IPS DF 6.9 (cell line): ENCODE measurements at regions not wholly inside any gene's neighbourhood (a gene's known extent, or its start where the extent isn't known, plus 50 kb on each side); places are given as distances from the start of the nearest gene placed in this dataset.
"Not testable (repeated sequence)": the region's sequence is repeated elsewhere in the genome, so short reads cannot be mapped to it uniquely, and the experiment has no call there.

Source experiments
- DNase-seq: peaks from one replicate; pipeline ENCODE4 v3.0.0-alpha.2; 2013; ENCODE audit warnings: low read depth, low spot score
- H3K27ac ChIP-seq: one replicate; pipeline ENCODE4 v1.5.1; 2013; ENCODE audit warnings: low read length, control low read depth
- H3K27me3 ChIP-seq: 2 replicates; pipeline ENCODE4 v1.6.1; 2013; ENCODE audit warnings: mild to moderate bottlenecking, low read length; ENCODE audit not compliant: control insufficient read depth, insufficient read depth
- H3K36me3 ChIP-seq: 2 replicates; pipeline ENCODE4 v1.6.1; 2013; ENCODE audit warnings: low read length; ENCODE audit not compliant: control insufficient read depth, insufficient read depth
- H3K4me1 ChIP-seq: 2 replicates; pipeline ENCODE4 v1.6.1; 2013; ENCODE audit warnings: low read length; ENCODE audit not compliant: control insufficient read depth, insufficient read depth
- H3K4me3 ChIP-seq: 2 replicates; pipeline ENCODE4 v1.5.1; 2013; ENCODE audit warnings: mild to moderate bottlenecking, low read length
- H3K9me3 ChIP-seq: 2 replicates; pipeline ENCODE4 v1.6.1; 2013; ENCODE audit warnings: low read length, inconsistent platforms; ENCODE audit not compliant: control insufficient read depth, insufficient read depth
- WGBS: extraction: QIAGEN DNeasy Blood & Tissue Kit; methylation state at CpG from one replicate; pipeline ENCODE4 v1.1.7; 2013; ENCODE audit warnings: mixed read lengths, missing lambda C conversion rate; ENCODE audit not compliant: insufficient read length, insufficient coverage; 5-methylcytosine and 5-hydroxymethylcytosine counted together

DNA sequence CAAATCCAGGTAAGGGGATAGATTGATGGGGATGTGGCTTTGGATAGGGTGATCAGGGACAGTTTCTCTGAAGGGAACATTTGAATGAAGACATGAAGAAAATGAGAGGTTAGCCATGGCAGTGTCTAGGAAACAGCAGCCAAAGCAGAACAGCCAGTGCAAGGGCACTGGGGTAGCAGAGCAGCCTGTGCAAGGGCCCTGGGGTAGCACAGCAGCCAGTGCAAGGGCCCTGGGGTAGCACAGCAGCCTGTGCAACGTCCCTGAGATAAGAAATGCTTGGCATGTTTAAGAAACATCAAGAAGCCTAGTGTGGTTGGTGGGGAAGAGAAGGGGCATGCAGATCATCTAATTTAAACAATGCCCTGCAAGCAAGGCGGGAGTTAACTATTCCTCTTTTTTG lies 128.5 kb downstream of the IRX5 start:
- Histone ChIP-seq H3K27me3 (peaks cover 17% of the 10 kb centered on the region; the same call in 1 of the 2 replicates), H3K36me3 (no peaks in the 10 kb centered on the region), H3K9me3 (no peaks in the 10 kb centered on the region), H3K4me1 (peaks cover 4% of the 10 kb centered on the region; the same call in 1 of the 2 replicates), H3K27ac (no peak overlapping the region), H3K4me3 (no peak overlapping the region)
- WGBS = no CpG with 5 or more reads among the region's 2 CpGs
- DNase-seq = no peak

DNA sequence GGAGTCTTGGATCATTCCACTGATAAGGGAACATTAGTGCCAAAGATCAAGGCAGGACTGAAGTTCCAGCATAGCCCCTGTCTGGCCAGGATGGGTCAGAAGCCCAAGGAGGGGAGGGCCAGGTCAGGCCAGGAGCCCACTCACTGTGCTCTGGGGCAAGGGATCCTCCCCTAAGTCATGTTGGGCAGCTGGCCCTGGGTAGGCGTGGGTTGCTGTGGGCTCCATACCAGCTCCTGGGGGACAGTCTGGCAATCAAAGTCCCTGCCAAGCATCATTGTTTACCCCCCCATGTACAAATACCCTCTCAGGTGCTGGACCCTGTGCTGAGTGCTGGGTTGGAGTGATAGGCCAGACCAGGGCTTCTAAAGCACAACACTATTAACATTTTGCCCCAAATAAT lies 130.5 kb downstream of the IRX5 start:
- peaks cover 16% of the 10 kb centered on the region; the same call in 1 of the 2 replicates for H3K27me3 ChIP-seq
- no CpG with 5 or more reads among the region's 1 CpG for WGBS

GRCh38 chr16:55062442-55062841 lies 131.8 kb downstream of the IRX5 start:
- Histone ChIP-seq H3K27me3 (peaks cover 6% of the 10 kb centered on the region; the same call in 1 of the 2 replicates), H3K4me1 (no peaks in the 10 kb centered on the region; the same call in 1 of the 2 replicates), H3K36me3 (no peaks in the 10 kb centered on the region), H3K9me3 (no peaks in the 10 kb centered on the region), H3K4me3 (no peak overlapping the region), H3K27ac (no peak overlapping the region)
- no peak for DNase-seq
- no CpG with 5 or more reads among the region's 2 CpGs for WGBS

More for the DNA sequence above, 130.5 kb downstream of the IRX5 start:
- H3K9me3 ChIP-seq = no peaks in the 10 kb centered on the region
- no peak overlapping the region for H3K27ac ChIP-seq
- no peaks in the 10 kb centered on the region for H3K36me3 ChIP-seq
- H3K4me1 ChIP-seq = peaks cover 3% of the 10 kb centered on the region; the same call in 1 of the 2 replicates
- H3K4me3 ChIP-seq = no peak overlapping the region
- no peak for DNase-seq

- WGBS = no CpG with 5 or more reads among the region's 1 CpG
- Histone ChIP-seq H3K27ac (no peak overlapping the region), H3K4me3 (no peak overlapping the region), H3K9me3 (no peaks in the 10 kb centered on the region), H3K36me3 (no peaks in the 10 kb centered on the region), H3K27me3 (no peaks in the 10 kb centered on the region), H3K4me1 (no peaks in the 10 kb centered on the region)
- DNase-seq = no peak
These were observed 142.3 kb downstream of the IRX5 start for GRCh38 chr16:55072976-55073375.

DNA sequence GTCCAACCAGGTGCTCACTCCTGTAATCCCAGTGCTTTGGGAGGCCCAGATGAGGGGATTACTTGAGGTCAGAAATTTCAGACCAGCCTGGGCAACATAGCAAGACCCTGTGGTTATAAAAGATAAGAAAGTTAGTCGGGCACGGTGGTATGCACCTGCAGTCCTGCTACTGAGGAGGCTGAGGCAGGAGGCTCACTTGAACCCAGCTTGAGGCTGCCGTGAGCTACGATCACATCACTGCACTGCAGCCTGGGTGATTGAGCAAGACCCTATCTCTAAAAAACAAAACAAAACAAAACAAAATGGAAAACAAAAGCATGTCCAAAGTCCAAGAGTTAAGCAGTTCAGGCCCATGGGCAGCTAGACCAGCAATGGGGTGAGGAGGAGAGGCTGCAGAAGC lies 143.2 kb downstream of the IRX5 start:
- Histone ChIP-seq H3K4me1 (no peaks in the 10 kb centered on the region), H3K27ac (no peak overlapping the region), H3K27me3 (no peaks in the 10 kb centered on the region), H3K9me3 (no peaks in the 10 kb centered on the region), H3K36me3 (no peaks in the 10 kb centered on the region), H3K4me3 (no peak overlapping the region)
- DNase-seq = no peak
- WGBS = no CpG with 5 or more reads among the region's 4 CpGs

- H3K36me3 ChIP-seq, H3K4me3 ChIP-seq, H3K27ac ChIP-seq, DNase-seq, H3K27me3 ChIP-seq, H3K4me1 ChIP-seq, H3K9me3 ChIP-seq: not testable (repeated sequence)
- WGBS = no CpG with 5 or more reads among the region's 7 CpGs
These were observed 144.5 kb downstream of the IRX5 start for GRCh38 chr16:55075208-55075607.

- no CpG with 5 or more reads among the region's 1 CpG for WGBS
- Histone ChIP-seq H3K4me3 (no peak overlapping the region), H3K27ac (no peak overlapping the region)
These were observed 145.4 kb downstream of the IRX5 start for GRCh38 chr16:55076053-55076452.

DNA sequence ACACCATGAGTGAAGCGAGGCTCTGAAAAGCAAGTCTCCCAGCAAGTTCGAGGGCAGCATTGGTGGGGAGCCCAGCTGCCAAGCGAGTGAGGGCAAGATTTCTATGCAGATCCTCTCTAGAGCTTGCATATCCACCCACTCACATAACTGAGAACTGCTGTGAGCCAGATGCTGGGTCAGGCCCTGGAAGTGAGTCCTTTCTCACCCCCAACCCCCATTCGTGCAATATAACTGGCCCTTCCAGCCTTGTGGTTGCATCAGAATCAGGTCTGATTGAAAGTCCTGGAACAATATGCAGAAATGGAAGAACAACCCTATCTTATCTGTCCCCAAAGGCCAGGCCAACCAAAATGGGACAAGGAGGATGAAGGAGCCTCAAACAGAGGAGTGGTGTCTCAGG lies 146.6 kb downstream of the IRX5 start:
- H3K36me3 ChIP-seq = no peaks in the 10 kb centered on the region
- H3K4me1 ChIP-seq = no peaks in the 10 kb centered on the region
- WGBS = no CpG with 5 or more reads among the region's 4 CpGs
- no peak for DNase-seq
- no peak overlapping the region for H3K4me3 ChIP-seq
- no peaks in the 10 kb centered on the region for H3K9me3 ChIP-seq
- no peak overlapping the region for H3K27ac ChIP-seq
- H3K27me3 ChIP-seq = no peaks in the 10 kb centered on the region

More at GRCh38 chr16:55076053-55076452, 145.4 kb downstream of the IRX5 start:
- Histone ChIP-seq H3K36me3 (no peaks in the 10 kb centered on the region), H3K9me3 (no peaks in the 10 kb centered on the region), H3K4me1 (no peaks in the 10 kb centered on the region), H3K27me3 (no peaks in the 10 kb centered on the region)
- no peak for DNase-seq

DNA sequence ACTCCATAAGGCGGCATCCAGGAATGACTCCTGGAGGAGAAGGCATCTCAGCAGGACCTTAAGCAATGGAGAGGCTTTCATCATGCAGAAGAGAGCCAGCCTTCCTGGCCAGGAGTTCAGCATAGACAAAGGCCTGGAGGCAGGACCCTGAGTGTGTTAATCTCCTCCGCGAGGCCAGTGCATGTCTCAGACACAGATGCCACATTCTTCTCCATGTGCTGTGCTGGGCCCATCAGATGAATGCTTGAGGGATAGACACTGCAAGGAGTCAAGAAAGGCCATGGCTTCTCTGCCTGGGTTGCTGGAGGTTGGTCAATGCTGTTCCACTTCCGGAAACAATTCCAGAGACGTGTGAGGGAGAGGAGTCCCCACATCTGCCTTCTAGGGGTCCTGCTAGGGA lies 147.5 kb downstream of the IRX5 start:
- no peak for DNase-seq
- no peak overlapping the region for H3K4me3 ChIP-seq
- H3K4me1 ChIP-seq = no peaks in the 10 kb centered on the region
- H3K27me3 ChIP-seq = no peaks in the 10 kb centered on the region
- no peak overlapping the region for H3K27ac ChIP-seq
- no CpG with 5 or more reads among the region's 5 CpGs for WGBS
- no peaks in the 10 kb centered on the region for H3K9me3 ChIP-seq
- H3K36me3 ChIP-seq = no peaks in the 10 kb centered on the region

- H3K9me3 ChIP-seq = no peaks in the 10 kb centered on the region
- H3K4me3 ChIP-seq = no peak overlapping the region
- H3K27ac ChIP-seq = no peak overlapping the region
- no peak for DNase-seq
- no CpG with 5 or more reads among the region's 8 CpGs for WGBS
- H3K36me3 ChIP-seq = no peaks in the 10 kb centered on the region
- no peaks in the 10 kb centered on the region for H3K4me1 ChIP-seq
- no peaks in the 10 kb centered on the region for H3K27me3 ChIP-seq
These were observed 148.2 kb downstream of the IRX5 start for GRCh38 chr16:55078699-55079410.
